Activated CD4-positive, alpha-beta T cell treated with anti-CD3 and anti-CD28 coated beads, Interleukin-2, amount 10 ng/mL, durations not matched to agents 24 days and 14 days (primary cell): ENCODE measurements at regions not wholly inside any gene's neighbourhood (a gene's known extent, or its start where the extent isn't known, plus 50 kb on each side); places are given as distances from the start of the nearest gene placed in this dataset.
A peak's percentile ranks its signal among the peaks of the same experiment; 100 is the strongest.

ENCODE experiments used
- DNase-seq: peaks from one replicate; pipeline ENCODE4 v3.0.0; 2022
- H3K27ac Mint-ChIP-seq: one replicate; pipeline ENCODE4 v1.8.0; 2022; ENCODE audit warnings: mild to moderate bottlenecking, mixed read lengths
- H3K27me3 Mint-ChIP-seq: one replicate; pipeline ENCODE4 v1.8.0; 2022; ENCODE audit warnings: mixed read lengths
- H3K36me3 Mint-ChIP-seq: one replicate; pipeline ENCODE4 v1.8.0; 2022; ENCODE audit warnings: low read depth, mild to moderate bottlenecking, mixed read lengths
- H3K4me1 Mint-ChIP-seq: one replicate; pipeline ENCODE4 v1.8.0; 2021; ENCODE audit warnings: mixed read lengths
- H3K4me3 Mint-ChIP-seq: one replicate; pipeline ENCODE4 v1.8.0; 2022; ENCODE audit warnings: mild to moderate bottlenecking, moderate library complexity, mixed read lengths
- H3K9me3 Mint-ChIP-seq: one replicate; pipeline ENCODE4 v1.8.0; 2021; ENCODE audit warnings: mixed read lengths
- intact Hi-C: fragments of 100-400 bp; cut with micrococcal nuclease; formaldehyde crosslinking; loops from one replicate; pipeline ENCODE4 v1.15.1; 2023

DNA sequence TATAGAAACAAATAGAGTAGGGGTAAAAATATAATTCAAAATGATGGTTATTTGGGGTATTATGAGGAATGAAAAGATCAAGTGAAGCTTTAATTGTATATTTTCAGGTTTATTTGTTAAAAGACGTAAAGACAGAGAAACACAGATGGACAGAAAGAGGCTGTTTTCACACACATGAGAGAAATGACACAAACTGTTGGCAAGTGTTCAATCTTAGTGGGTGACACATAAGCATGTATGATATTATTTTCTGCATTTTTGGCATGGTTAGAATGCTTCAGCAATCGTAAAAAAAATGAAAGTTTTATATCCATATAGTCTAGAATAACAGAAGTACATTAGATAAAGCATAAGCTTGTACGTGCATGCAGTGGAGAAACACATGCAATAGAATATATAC, 464.4 kb upstream of the AKR1E2 start:
- intact Hi-C loops: no loop called here
- Mint-ChIP-seq H3K4me1 (no peaks in the 10 kb centered on the region), H3K36me3 (no peaks in the 10 kb centered on the region)

DNA sequence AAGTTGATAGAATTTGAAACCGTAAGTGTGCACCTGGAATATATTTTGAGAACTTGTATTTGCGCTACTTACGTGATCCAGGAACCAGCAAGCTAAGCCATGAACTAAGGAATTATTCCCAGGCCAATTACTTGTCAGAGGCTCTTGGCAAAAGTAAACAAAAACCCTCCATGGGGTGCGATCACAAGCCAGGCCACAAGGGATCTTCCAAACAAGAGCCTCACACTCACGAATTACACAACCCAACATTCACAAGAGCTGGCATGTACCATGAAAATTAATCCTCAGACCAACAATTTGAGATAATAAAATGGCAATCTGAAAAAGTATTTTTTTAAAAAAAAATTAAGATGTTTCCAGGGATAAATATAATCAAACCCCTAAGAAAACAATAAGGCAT, 467.0 kb upstream of the AKR1E2 start:
- Mint-ChIP-seq H3K4me1 (no peaks in the 10 kb centered on the region), H3K27me3 (peaks cover 36% of the 10 kb centered on the region), H3K27ac (no peak overlapping the region), H3K4me3 (no peak overlapping the region), H3K9me3 (peaks cover 9% of the 10 kb centered on the region), H3K36me3 (no peaks in the 10 kb centered on the region)
- intact Hi-C loops: no loop called here
- DNase-seq: no peak

More for the DNA sequence above, 464.4 kb upstream of the AKR1E2 start:
- H3K9me3 Mint-ChIP-seq: peaks cover 6% of the 10 kb centered on the region
- H3K27me3 Mint-ChIP-seq: peaks cover 30% of the 10 kb centered on the region
- DNase-seq: no peak
- H3K27ac Mint-ChIP-seq: no peak overlapping the region
- H3K4me3 Mint-ChIP-seq: no peak overlapping the region

DNA sequence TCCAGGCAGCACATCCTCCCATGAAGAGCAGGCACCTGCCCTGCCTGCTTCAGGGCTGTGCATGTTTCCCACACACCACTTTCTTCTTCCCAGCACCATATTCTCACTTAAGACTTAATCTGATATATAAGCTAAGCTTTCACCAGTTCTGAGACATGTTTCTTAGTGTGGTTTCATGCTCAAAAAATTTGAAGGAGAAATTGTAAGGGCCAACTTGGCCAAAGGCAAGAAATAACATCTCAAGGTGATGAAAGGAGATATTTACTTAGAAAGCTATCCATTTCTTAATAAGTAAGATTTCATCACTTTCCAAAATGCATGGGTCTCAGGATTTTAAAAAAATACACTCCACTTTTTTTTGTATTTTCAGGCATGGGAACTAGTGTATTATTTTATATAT, 468.1 kb upstream of the AKR1E2 start:
- Mint-ChIP-seq H3K9me3 (peaks cover 9% of the 10 kb centered on the region), H3K4me1 (peaks cover 4% of the 10 kb centered on the region), H3K4me3 (no peak overlapping the region), H3K36me3 (no peaks in the 10 kb centered on the region), H3K27me3 (peaks cover 34% of the 10 kb centered on the region), H3K27ac (no peak overlapping the region)
- no peak for DNase-seq
- intact Hi-C loops: no loop called here

DNA sequence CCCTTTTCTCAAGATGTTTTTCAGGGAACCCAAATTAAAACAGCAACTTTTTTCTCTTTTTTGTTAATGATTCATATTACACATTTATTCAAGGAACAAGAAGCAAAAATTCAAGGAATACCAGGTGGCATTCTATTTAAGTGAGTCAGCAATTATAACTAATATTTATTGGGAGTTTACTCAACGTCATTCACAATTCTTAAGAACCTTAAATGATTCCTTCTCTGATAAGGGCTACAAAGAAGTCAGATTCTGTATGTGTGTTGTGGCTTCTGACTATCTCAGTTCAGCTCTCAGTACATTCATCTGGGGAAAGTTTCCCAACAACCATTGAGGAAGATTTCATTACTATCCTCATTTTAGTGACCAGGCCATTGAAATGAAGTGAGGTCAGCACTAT, 470.7 kb upstream of the AKR1E2 start:
- no peak for DNase-seq
- H3K4me3 Mint-ChIP-seq: no peak overlapping the region
- H3K27ac Mint-ChIP-seq: no peak overlapping the region
- peaks cover 22% of the 10 kb centered on the region for H3K27me3 Mint-ChIP-seq
- H3K9me3 Mint-ChIP-seq: peaks cover 9% of the 10 kb centered on the region
- no peaks in the 10 kb centered on the region for H3K36me3 Mint-ChIP-seq
- peaks cover 9% of the 10 kb centered on the region for H3K4me1 Mint-ChIP-seq
- intact Hi-C loops: no loop called here

DNA sequence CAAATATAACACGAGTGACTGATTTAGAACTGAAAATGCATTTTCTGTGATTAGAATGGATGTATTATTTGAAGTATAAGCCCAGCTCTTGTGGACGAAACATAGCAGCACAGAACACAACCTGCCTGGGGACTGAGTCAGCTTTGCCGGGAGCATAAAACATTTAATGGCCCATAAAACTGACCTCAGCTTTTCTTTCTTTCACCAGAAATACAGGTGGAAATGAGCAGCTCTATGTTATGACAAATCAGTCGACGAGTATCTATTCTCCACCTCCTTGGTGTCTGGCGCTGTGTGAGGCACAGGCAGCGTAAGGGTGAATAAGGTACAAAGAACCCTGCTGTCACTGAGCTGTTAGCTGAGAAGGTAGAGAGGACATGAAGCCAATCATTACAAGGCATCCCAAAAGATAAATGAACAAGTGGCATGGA, 471.6 kb upstream of the AKR1E2 start:
- H3K36me3 Mint-ChIP-seq: no peaks in the 10 kb centered on the region
- H3K4me3 Mint-ChIP-seq: no peak overlapping the region
- no peak overlapping the region for H3K27ac Mint-ChIP-seq
- H3K4me1 Mint-ChIP-seq: peaks cover 9% of the 10 kb centered on the region
- intact Hi-C loops: no loop called here
- H3K27me3 Mint-ChIP-seq: peaks cover 22% of the 10 kb centered on the region
- no peak for DNase-seq
- H3K9me3 Mint-ChIP-seq: peaks cover 13% of the 10 kb centered on the region

GRCh38 chr10:4353964-4354363, 472.0 kb upstream of the AKR1E2 start:
- Mint-ChIP-seq H3K27me3 (peaks cover 21% of the 10 kb centered on the region), H3K36me3 (no peaks in the 10 kb centered on the region), H3K27ac (peak overlapping the region; percentile 31), H3K4me3 (no peak overlapping the region), H3K4me1 (peaks cover 9% of the 10 kb centered on the region), H3K9me3 (peaks cover 13% of the 10 kb centered on the region)
- DNase-seq: no peak
- intact Hi-C loops: no loop called here

DNA sequence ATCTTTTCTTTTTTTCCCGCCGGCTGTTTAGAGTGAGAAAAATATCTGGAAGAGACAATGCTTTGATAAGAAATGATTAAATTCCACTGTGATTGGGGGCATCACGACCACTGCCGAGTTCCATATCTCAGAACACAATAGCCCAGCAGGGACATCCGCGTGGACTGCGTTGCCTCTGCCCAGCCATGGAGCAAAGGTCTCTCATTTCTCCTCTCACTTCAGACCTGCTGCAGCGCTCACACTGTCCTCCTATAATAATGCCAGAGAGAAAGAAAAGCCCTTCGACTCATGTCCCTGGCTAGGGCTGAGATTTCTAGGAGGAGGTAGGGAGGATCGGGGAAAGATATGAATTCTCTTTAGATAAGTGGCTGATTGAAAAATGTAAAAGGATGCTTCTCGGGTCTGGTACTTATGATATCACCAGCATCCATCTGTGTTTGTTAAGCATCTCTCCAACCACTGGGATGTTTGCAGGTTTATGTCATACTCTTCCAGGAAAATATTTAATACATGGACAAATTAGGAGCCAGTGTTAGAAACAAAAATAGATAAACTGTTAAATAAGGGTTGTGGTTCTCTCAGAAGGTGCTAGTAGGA, 472.9 kb upstream of the AKR1E2 start:
- H3K4me3 Mint-ChIP-seq: no peak overlapping the region
- peaks cover 13% of the 10 kb centered on the region for H3K9me3 Mint-ChIP-seq
- no peak for DNase-seq
- intact Hi-C loops: no loop called here
- H3K36me3 Mint-ChIP-seq: no peaks in the 10 kb centered on the region
- H3K27ac Mint-ChIP-seq: no peak overlapping the region
- H3K27me3 Mint-ChIP-seq: peaks cover 19% of the 10 kb centered on the region
- peaks cover 9% of the 10 kb centered on the region for H3K4me1 Mint-ChIP-seq

GRCh38 chr10:4352414-4352961, 473.5 kb upstream of the AKR1E2 start:
- DNase-seq: no peak
- H3K27me3 Mint-ChIP-seq: peaks cover 19% of the 10 kb centered on the region
- intact Hi-C loops: no loop called here
- H3K27ac Mint-ChIP-seq: no peak overlapping the region
- H3K4me3 Mint-ChIP-seq: no peak overlapping the region
- H3K36me3 Mint-ChIP-seq: no peaks in the 10 kb centered on the region
- H3K4me1 Mint-ChIP-seq: peaks cover 9% of the 10 kb centered on the region
- peaks cover 12% of the 10 kb centered on the region for H3K9me3 Mint-ChIP-seq

- Mint-ChIP-seq H3K27ac (no peak overlapping the region), H3K27me3 (peaks cover 17% of the 10 kb centered on the region), H3K4me1 (peaks cover 9% of the 10 kb centered on the region), H3K36me3 (no peaks in the 10 kb centered on the region), H3K9me3 (peaks cover 9% of the 10 kb centered on the region), H3K4me3 (no peak overlapping the region)
- intact Hi-C loops: no loop called here
- no peak for DNase-seq
Observed at GRCh38 chr10:4351723-4352413, 474.1 kb upstream of the AKR1E2 start.

DNA sequence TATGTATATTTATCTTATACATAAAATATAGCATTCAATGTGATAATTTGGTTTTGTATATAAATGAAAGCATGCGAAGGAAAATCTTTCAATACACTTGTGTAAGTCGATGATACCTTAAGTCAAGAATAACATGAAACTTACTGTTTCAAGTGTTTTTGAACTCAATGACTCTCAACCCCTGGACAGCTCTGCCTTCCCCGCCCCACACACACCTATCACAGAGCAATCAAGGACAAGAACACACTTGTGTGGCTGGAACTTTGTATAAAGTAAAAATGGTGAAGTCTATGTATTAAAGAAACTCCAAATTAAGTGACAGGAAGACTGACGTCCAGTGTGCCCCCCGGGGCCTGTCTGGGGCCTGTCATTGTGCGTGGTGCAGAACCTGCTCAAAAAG, 478.6 kb upstream of the AKR1E2 start:
- Mint-ChIP-seq H3K27me3 (peaks cover 3% of the 10 kb centered on the region), H3K36me3 (no peaks in the 10 kb centered on the region), H3K27ac (no peak overlapping the region), H3K4me3 (no peak overlapping the region), H3K9me3 (peaks cover 12% of the 10 kb centered on the region), H3K4me1 (peaks cover 23% of the 10 kb centered on the region)
- no peak for DNase-seq
- intact Hi-C loops: loop anchor here (10.0 kb wide), 2 partner anchors 413 to 543 kb away; no protein-coding TSS in a partner anchor

- no peak for DNase-seq
- Mint-ChIP-seq H3K36me3 (no peaks in the 10 kb centered on the region), H3K4me1 (peaks cover 19% of the 10 kb centered on the region), H3K27ac (no peak overlapping the region), H3K27me3 (peaks cover 3% of the 10 kb centered on the region), H3K4me3 (no peak overlapping the region), H3K9me3 (peaks cover 20% of the 10 kb centered on the region)
- intact Hi-C loops: loop anchor here (2.0 to 10.0 kb wide), 3 partner anchors 213 to 541 kb away; no protein-coding TSS in a partner anchor
Observed at GRCh38 chr10:4345877-4346646, 479.9 kb upstream of the AKR1E2 start.

DNA sequence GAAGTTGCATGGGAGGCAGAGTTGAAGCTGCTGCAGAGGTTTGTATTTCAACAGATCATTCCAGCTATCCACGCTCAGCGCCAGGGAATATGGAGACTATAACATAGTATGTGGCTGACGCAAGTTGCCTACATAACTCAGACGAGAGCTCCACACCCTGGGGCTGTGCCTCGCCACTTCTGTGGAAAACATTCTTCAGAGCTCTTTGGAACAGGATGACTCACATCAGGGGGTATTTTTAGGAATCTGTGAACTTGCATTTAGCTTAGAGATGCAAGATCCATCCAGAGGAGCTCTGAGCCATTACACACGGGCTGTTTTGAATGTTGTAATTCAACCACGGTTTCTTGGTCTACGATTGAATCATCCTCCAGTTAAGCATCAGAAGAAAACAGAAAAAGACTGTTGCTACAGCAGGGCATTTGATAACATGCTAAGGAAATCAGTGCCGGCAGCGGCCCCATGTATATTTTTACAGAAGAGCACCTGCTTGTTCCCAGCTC, 481.5 kb upstream of the AKR1E2 start:
- H3K4me1 Mint-ChIP-seq: peaks cover 19% of the 10 kb centered on the region
- H3K27me3 Mint-ChIP-seq: peaks cover 3% of the 10 kb centered on the region
- intact Hi-C loops: loop anchor here (1.0 to 10.0 kb wide), 4 partner anchors 212 to 540 kb away; no protein-coding TSS in a partner anchor
- peaks cover 16% of the 10 kb centered on the region for H3K9me3 Mint-ChIP-seq
- DNase-seq: no peak
- H3K4me3 Mint-ChIP-seq: no peak overlapping the region
- H3K27ac Mint-ChIP-seq: peak overlapping the region; percentile 40
- no peaks in the 10 kb centered on the region for H3K36me3 Mint-ChIP-seq

- H3K4me1 Mint-ChIP-seq: peaks cover 19% of the 10 kb centered on the region
- peaks cover 16% of the 10 kb centered on the region for H3K9me3 Mint-ChIP-seq
- no peaks in the 10 kb centered on the region for H3K36me3 Mint-ChIP-seq
- peak overlapping the region; percentile 40 for H3K27ac Mint-ChIP-seq
- H3K4me3 Mint-ChIP-seq: no peak overlapping the region
- DNase-seq: no peak
- peaks cover 3% of the 10 kb centered on the region for H3K27me3 Mint-ChIP-seq
- intact Hi-C loops: loop anchor here (1.0 to 10.0 kb wide), 4 partner anchors 211 to 539 kb away; no protein-coding TSS in a partner anchor
Observed at GRCh38 chr10:4343873-4344272, 482.1 kb upstream of the AKR1E2 start.
